ENCODE measurements at regions not wholly inside any gene's neighbourhood (a gene's known extent, or its start where the extent isn't known, plus 50 kb on each side); places are given as distances from the start of the nearest gene placed in this dataset.
"Not testable (repeated sequence)": the region's sequence is repeated elsewhere in the genome, so short reads cannot be mapped to it uniquely, and the experiment has no call there.

DNA sequence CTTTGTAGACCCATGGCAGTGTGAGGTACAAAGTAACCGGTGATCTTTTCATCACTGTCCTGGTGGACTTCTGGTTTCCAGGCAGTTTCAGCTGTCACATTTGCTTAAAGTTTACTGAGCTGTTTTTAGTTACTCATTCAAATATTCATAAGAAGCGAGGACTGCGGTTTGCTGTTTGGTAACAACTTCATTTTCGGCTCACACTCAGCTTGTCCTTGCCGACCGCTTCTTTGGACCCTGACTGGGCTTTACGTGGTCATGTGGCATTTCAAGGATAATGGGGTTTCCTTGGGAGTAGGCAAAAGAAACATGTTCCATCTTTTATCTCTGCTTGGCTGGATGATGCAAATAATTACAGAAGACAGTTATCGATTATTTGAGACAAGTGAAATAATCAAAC is 350.7 kb downstream of the PAX3 start:
- DNase-seq (no peak), ATAC-seq (no peak)
- Histone ChIP-seq H3K9me3 (no peaks in the 10 kb centered on the region), H3K27me3 (ENCODE audit: insufficient read depth in 3 of 3, low read length in 2 of 3) (peaks cover 0 to 3% (median 0%) of the 10 kb centered on the region in 3 donors), H3K4me3 (no peak overlapping the region), H3K4me1 (no peaks in the 10 kb centered on the region), H3K27ac (no peak overlapping the region), H3K36me3 (ENCODE audit: insufficient read depth in 1 of 2, low read depth in 1 of 2) (no peaks in the 10 kb centered on the region)
- intact Hi-C loops (cut with DNase I): no loop called here
- WGBS, 3 donors: 88 to 94% (median 93%) methylated on average over 8 of the region's 8 CpGs
- TF ChIP-seq, protein P1, sequence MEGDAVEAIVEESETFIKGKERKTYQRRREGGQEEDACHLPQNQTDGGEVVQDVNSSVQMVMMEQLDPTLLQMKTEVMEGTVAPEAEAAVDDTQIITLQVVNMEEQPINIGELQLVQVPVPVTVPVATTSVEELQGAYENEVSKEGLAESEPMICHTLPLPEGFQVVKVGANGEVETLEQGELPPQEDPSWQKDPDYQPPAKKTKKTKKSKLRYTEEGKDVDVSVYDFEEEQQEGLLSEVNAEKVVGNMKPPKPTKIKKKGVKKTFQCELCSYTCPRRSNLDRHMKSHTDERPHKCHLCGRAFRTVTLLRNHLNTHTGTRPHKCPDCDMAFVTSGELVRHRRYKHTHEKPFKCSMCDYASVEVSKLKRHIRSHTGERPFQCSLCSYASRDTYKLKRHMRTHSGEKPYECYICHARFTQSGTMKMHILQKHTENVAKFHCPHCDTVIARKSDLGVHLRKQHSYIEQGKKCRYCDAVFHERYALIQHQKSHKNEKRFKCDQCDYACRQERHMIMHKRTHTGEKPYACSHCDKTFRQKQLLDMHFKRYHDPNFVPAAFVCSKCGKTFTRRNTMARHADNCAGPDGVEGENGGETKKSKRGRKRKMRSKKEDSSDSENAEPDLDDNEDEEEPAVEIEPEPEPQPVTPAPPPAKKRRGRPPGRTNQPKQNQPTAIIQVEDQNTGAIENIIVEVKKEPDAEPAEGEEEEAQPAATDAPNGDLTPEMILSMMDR (IDR thresholded peaks at IDR 0.05): no peak

DNA sequence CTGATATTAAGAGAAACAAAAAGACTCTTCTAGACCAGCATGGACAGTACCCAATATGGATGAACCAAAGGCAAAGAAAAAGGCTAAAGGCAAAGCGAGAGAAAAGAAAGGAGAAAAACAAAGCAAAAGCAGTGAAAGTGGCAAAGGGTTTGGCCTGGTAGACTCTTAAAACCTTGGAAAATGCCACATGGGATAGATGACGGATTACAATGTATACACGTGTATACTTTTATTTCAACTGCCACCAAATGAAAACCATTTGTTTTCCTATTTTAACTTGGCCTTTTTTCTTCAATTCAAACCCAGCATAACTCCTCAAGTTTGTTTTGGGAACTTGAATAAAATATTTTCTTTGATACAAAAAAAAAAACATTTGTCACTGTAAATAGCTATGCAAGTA is 354.3 kb downstream of the PAX3 start:
- H3K36me3 ChIP-seq (ENCODE audit: insufficient read depth in 1 of 2, low read depth in 1 of 2); H3K9me3 ChIP-seq; H3K27ac ChIP-seq; H3K27me3 ChIP-seq (ENCODE audit: insufficient read depth in 3 of 3, low read length in 2 of 3); intact Hi-C loops (cut with DNase I); H3K4me3 ChIP-seq; DNase-seq; ATAC-seq; H3K4me1 ChIP-seq: not testable (repeated sequence)
- WGBS, 3 donors: 90 to 92% (median 92%) methylated on average over 3 of the region's 3 CpGs

DNA sequence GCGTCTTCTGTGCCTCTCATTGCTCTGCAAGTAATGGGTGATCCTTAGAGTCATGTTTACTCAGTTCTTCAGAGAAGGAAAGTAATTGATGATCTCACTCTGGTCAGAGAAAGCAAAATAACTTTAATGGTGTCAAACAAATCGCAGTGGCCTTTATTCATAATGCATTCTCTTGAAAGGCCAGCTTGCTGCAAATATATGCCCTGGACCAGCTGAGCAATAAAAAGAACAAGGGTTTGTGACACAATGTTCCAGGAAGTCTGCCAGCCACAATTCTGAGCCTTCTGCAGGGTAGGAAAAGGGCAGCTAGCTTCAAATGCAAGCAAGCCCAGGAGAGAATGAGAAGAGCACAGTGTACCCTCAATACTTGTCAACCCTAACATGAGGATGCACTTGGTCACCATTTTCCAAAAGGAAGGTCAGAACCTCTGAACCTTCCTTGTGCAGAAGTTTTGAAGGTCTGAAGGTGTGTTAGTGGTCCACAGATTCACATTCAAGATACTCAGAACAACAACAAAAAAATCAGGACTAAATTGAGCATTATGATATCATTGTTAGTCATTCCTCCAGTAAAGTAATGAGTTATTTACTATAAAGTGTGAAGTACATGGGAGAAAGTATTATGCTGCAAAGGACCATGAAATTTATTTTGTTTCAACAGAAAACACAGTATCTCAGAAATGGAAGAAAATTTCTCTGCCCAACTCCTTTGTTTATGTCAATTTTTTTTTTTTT is 355.6 kb downstream of the PAX3 start:
- ATAC-seq (peak in 3 of 4 donors; percentile 22 to 86 (median 80)), DNase-seq (peak in 1 of 2 donors; percentile 15)
- TF ChIP-seq, protein P1 (IDR thresholded peaks at IDR 0.05): no peak
- no peak overlapping the region for H3K4me3 ChIP-seq
- H3K9me3 ChIP-seq: no peaks in the 10 kb centered on the region
- H3K27ac ChIP-seq: no peak overlapping the region
- WGBS, 3 donors: 32 to 76% (median 49%) methylated on average over 2 of the region's 2 CpGs
- intact Hi-C loops (cut with DNase I): no loop called here
- H3K4me1 ChIP-seq: no peaks in the 10 kb centered on the region
- H3K36me3 ChIP-seq (ENCODE audit: insufficient read depth in 1 of 2, low read depth in 1 of 2): no peaks in the 10 kb centered on the region
- H3K27me3 ChIP-seq (ENCODE audit: insufficient read depth in 3 of 3, low read length in 2 of 3): peaks cover 0 to 3% (median 0%) of the 10 kb centered on the region in 3 donors

DNA sequence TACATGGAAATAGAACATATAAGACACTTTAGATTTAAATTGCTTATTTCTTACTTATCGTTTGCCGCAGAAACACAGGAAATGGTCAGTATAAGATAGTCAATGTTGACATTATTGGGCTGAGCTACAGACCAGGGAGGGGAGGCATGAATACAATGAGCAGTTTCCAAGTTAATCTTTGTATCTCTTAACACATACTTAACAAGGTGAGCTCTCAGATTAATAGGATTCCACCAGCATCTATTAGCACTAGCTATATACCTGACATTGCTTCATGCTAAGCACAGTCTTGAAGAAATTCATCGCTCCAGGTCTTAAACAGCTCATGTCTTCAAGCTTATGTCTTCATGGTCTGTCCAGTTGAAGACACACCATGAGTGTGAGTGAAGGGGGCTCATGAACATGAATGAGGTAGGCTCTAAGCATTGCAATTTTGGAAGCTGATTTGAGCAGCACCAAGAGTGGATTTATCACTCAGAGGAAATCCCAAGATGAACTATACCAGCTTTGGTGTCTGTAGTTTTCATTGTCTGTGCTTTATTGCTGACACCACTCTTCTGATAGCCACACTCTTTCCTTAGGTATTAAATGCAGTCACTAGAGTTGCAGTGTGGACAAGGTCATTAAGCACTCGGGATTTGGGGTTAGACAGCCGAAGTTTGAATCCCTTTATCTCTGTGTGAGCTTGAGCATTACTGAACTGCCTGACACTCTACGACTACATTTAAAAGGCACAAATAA is 359.3 kb upstream of the EPHA4 start:
- Histone ChIP-seq H3K4me1 (no peaks in the 10 kb centered on the region), H3K27me3 (ENCODE audit: insufficient read depth in 3 of 3, low read length in 2 of 3) (no peaks in the 10 kb centered on the region), H3K36me3 (ENCODE audit: insufficient read depth in 1 of 2, low read depth in 1 of 2) (no peaks in the 10 kb centered on the region), H3K4me3 (no peak overlapping the region), H3K27ac (no peak overlapping the region), H3K9me3 (no peaks in the 10 kb centered on the region)
- 81 to 85% (median 85%) methylated on average over 6 of the region's 6 CpGs for WGBS, 3 donors
- ATAC-seq (no peak), DNase-seq (no peak)
- TF ChIP-seq, protein P1 (IDR thresholded peaks at IDR 0.05): no peak
- intact Hi-C loops (cut with DNase I): no loop called here

DNA sequence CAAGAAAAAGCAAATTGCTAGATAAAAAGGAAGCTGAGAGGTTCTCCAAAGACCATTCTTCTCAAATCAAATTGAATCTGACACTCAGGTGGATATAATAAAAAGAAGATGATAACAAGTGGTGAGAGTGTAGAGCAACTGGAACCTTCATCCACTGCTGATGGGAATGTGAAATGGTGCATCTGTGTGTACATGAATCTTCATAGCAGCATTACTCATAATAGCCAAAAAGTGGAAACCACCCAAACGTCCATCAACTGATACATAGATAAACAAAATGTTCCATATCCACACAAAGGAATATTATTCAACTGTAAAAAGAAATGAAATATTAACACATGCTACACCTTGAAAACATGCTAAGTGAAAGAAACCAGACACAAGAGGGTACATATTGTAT is 357.2 kb upstream of the EPHA4 start:
- DNase-seq: no peak

More for the DNA sequence above, 357.2 kb upstream of the EPHA4 start:
- TF ChIP-seq, protein P1 (IDR thresholded peaks at IDR 0.05): no peak
- Histone ChIP-seq H3K27ac (no peak overlapping the region), H3K4me1 (no peaks in the 10 kb centered on the region), H3K4me3 (no peak overlapping the region), H3K9me3 (no peaks in the 10 kb centered on the region), H3K27me3 (ENCODE audit: insufficient read depth in 3 of 3, low read length in 2 of 3) (no peaks in the 10 kb centered on the region), H3K36me3 (ENCODE audit: insufficient read depth in 1 of 2, low read depth in 1 of 2) (no peaks in the 10 kb centered on the region)
- intact Hi-C loops (cut with DNase I): no loop called here
- ATAC-seq: no peak
- WGBS, 3 donors: 10 to 46% (median 27%) methylated on average over 1 of the region's 1 CpG

Measured in psoas muscle (tissue), 7 donors.